Thyroid gland (tissue), 4 donors: ENCODE measurements at regions not wholly inside any gene's neighbourhood (a gene's known extent, or its start where the extent isn't known, plus 50 kb on each side); places are given as distances from the start of the nearest gene placed in this dataset.

ENCODE experiments used
- DNase-seq, 2 donors: peaks; one replicate each; pipeline ENCODE4 v3.0.0-alpha.2; 2019
- H3K27ac ChIP-seq, 3 donors: fragments of 200-600 bp; sonication (generic); 1 replicate in 2 of 3; 2 replicates in 1 of 3; pipeline ENCODE4 v1.5.1; 2016 to 2019; ENCODE audit warnings: mild to moderate bottlenecking in 1 of 3, moderate library complexity in 1 of 3
- H3K27me3 ChIP-seq: fragments of 200-600 bp; sonication (generic); one replicate; pipeline ENCODE4 v1.5.1; 2019
- H3K36me3 ChIP-seq, 2 donors: fragments of 200-600 bp; sonication (generic); one replicate each; pipeline ENCODE4 v1.5.1; 2016 to 2019
- H3K4me1 ChIP-seq, 2 donors: fragments of 200-600 bp; sonication (generic); one replicate each; pipeline ENCODE4 v1.5.1; 2017 to 2019
- H3K4me3 ChIP-seq, 3 donors: fragments of 200-600 bp; sonication (generic); replicated peaks in 1 of 3; 1 replicate in 2 of 3; 2 replicates in 1 of 3; pipeline ENCODE4 v1.5.1; 2016; ENCODE audit warnings: mild to moderate bottlenecking in 1 of 3
- H3K9me3 ChIP-seq: fragments of 200-600 bp; sonication (generic); one replicate; pipeline ENCODE4 v1.5.1; 2017
- CTCF ChIP-seq, 6 experiments: fragments of 200-600 bp in 3 of 6; fragments of 450-650 bp in 3 of 6; sonication (generic) in 3 of 6; IDR thresholded peaks; one replicate each; pipeline ENCODE4 v1.5.1; 2016 to 2019; ENCODE audit warnings: antibody characterized with exemption in 6 of 6, mild to moderate bottlenecking in 2 of 6, inconsistent platforms in 1 of 6, moderate library complexity in 1 of 6
- POLR2A ChIP-seq, 2 donors: fragments of 450-650 bp; IDR thresholded peaks; one replicate each; pipeline ENCODE4 v1.6.1; 2017; ENCODE audit warnings: antibody characterized with exemption in 2 of 2, mild to moderate bottlenecking in 2 of 2, moderate library complexity in 1 of 2
- WGBS, 2 donors: methylation state at CpG; one replicate each; pipeline ENCODE4 v1.1.5; 2017; 5-methylcytosine and 5-hydroxymethylcytosine counted together
- intact Hi-C: fragments of 100-400 bp; cut with DNase I; formaldehyde crosslinking; loops from one replicate; pipeline ENCODE4 v1.15.1; 2023

GRCh38 chr2:172322049-172322448 is 105.3 kb upstream of the ITGA6 start:
- Histone ChIP-seq H3K27ac (no peak overlapping the region), H3K36me3 (no peaks in the 10 kb centered on the region), H3K27me3 (no peaks in the 10 kb centered on the region), H3K9me3 (no peaks in the 10 kb centered on the region), H3K4me1 (peaks cover 0 to 5% of the 10 kb centered on the region in 2 donors), H3K4me3 (no peak overlapping the region)
- intact Hi-C loops: no loop called here
- no peak for DNase-seq
- WGBS, 2 donors: 92 to 96% methylated on average over 3 of the region's 3 CpGs
- TF ChIP-seq POLR2A (IDR thresholded peaks at IDR 0.05) (no peak), CTCF (IDR thresholded peaks at IDR 0.05) (no peak)

DNA sequence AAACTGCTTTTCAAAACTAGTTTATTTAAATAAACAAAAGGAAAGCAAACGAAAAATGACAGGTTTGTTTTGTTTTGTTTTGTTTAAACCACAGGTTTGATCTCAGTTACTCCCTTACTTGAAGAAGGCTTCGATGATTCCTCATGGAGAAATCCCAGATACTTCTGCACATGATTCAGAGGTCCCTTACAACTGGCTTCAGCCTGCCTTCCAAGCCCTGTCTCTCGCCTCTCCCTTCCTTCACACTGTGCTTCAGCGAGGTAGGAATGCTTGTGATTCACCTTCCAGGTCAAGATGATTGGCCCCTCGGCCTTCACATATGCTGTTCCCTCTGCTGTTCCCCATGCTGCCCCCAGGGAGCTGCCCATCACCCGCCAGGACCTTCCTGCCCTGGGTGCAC is 104.1 kb upstream of the ITGA6 start:
- WGBS, 2 donors: 82 to 85% methylated on average over 6 of the region's 6 CpGs
- Histone ChIP-seq H3K27ac (no peak overlapping the region), H3K4me1 (peaks cover 0 to 5% of the 10 kb centered on the region in 2 donors), H3K9me3 (no peaks in the 10 kb centered on the region), H3K36me3 (no peaks in the 10 kb centered on the region), H3K27me3 (no peaks in the 10 kb centered on the region), H3K4me3 (no peak overlapping the region)
- TF ChIP-seq POLR2A (IDR thresholded peaks at IDR 0.05) (no peak), CTCF (IDR thresholded peaks at IDR 0.05) (no peak)
- intact Hi-C loops: no loop called here
- DNase-seq: no peak

DNA sequence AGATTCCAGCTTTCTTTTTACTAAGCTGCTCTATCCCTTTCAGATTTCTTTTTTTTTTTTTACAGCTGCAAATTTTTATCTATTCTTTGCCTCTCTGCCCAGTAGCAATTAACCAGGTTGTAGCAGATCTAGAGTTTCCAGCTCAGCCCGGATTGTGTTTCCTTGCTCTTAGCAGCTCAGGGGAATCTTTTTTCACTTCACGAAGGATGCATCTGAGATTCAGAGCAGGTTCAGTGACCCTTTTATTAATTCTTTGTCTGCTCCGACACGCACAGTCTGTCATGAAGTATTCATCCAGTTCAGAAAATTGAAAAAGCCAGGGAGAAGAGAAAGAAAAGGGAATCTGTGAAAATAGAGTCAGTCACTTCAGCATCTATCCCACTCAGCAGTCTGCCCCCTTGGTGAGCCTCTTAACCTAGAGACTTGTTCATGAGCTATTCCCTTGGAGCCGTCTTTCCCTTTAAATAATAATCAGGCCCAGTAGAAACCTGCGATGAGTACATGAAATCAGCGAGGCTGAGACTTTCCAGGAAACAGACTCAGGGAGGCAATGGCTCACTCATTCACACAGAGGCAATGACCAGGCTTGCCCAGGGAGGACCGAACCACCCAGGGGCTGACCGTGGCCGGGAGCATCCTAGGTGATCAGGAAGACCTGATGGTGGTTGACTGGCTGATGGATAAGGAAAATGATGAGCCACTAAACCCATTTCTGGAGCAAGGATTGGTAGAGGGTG is 103.4 kb upstream of the ITGA6 start:
- 75 to 77% methylated on average over 10 of the region's 10 CpGs for WGBS, 2 donors
- no peak overlapping the region for H3K4me3 ChIP-seq
- peaks cover 0 to 5% of the 10 kb centered on the region in 2 donors for H3K4me1 ChIP-seq
- DNase-seq: no peak
- TF ChIP-seq CTCF (IDR thresholded peaks at IDR 0.05) (no peak), POLR2A (IDR thresholded peaks at IDR 0.05) (no peak)
- intact Hi-C loops: no loop called here
- H3K9me3 ChIP-seq: no peaks in the 10 kb centered on the region
- H3K27ac ChIP-seq: no peak overlapping the region
- H3K27me3 ChIP-seq: no peaks in the 10 kb centered on the region
- H3K36me3 ChIP-seq: no peaks in the 10 kb centered on the region

DNA sequence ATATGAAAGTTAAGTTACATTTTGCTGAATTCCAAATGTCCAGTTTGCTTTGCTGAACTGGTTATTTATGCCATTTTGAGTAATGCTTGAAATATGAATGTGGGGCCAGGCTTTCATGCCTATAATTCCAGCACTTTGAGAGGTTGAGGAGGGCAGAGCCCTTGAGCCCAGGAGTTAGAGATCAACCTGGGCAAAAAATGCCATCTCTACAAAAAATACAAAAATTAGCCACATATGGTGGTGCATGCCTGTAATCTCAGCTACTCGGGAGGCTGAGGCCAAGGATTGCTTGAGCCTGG is 101.2 kb upstream of the ITGA6 start:
- Histone ChIP-seq H3K27ac (no peak overlapping the region), H3K9me3 (no peaks in the 10 kb centered on the region), H3K27me3 (no peaks in the 10 kb centered on the region), H3K36me3 (no peaks in the 10 kb centered on the region), H3K4me3 (no peak overlapping the region), H3K4me1 (peaks cover 0 to 5% of the 10 kb centered on the region in 2 donors)
- intact Hi-C loops: no loop called here
- TF ChIP-seq POLR2A (IDR thresholded peaks at IDR 0.05) (no peak), CTCF (IDR thresholded peaks at IDR 0.05) (no peak)
- no peak for DNase-seq
- WGBS, 2 donors: 85 to 91% methylated on average over 1 of the region's 1 CpG

- 85 to 88% methylated on average over 3 of the region's 3 CpGs for WGBS, 2 donors
- no peak overlapping the region for H3K27ac ChIP-seq
- no peak for DNase-seq
- no peaks in the 10 kb centered on the region for H3K27me3 ChIP-seq
- H3K4me1 ChIP-seq: peaks cover 0 to 11% of the 10 kb centered on the region in 2 donors
- intact Hi-C loops: no loop called here
- TF ChIP-seq CTCF (IDR thresholded peaks at IDR 0.05): no peak
- TF ChIP-seq POLR2A (IDR thresholded peaks at IDR 0.05): no peak
- no peaks in the 10 kb centered on the region for H3K36me3 ChIP-seq
- H3K4me3 ChIP-seq: no peak overlapping the region
- H3K9me3 ChIP-seq: no peaks in the 10 kb centered on the region
These were observed 99.1 kb upstream of the ITGA6 start for GRCh38 chr2:172328103-172328841.
